HG02981 (cell line): ENCODE measurements at regions not wholly inside any gene's neighbourhood (a gene's known extent, or its start where the extent isn't known, plus 50 kb on each side); places are given as distances from the start of the nearest gene placed in this dataset.
A peak's percentile ranks its signal among the peaks of the same experiment; 100 is the strongest.
"Not testable (repeated sequence)": the region's sequence is repeated elsewhere in the genome, so short reads cannot be mapped to it uniquely, and the experiment has no call there.

Experiments
- ATAC-seq: cut with Tn5 transposase; IDR thresholded peaks from one replicate; pipeline ENCODE4 v1.9.1; 2021; ENCODE audit warnings: mild to moderate bottlenecking, moderate library complexity; ENCODE audit not compliant: unreplicated experiment

DNA sequence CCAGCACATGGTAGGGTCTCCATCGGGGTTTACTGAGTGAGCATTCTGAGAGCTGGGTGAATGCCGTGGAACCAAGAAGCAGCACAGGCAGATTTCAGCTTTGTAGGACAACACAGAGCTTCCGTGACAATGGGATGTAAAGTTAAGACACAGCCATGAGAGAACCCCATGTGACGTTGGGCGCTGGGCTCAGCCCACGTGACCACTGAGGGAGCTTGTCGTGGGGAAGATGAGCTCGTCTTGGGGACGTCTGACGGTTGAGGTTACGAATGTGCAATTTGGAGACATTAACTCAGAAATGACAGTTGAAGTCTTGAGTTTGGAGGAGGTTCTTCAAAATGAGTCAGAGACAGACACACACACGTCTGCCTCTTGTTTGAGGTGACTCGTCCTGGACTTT, 51.5 kb upstream of the MUC20 start:
- ATAC-seq: not testable (repeated sequence)

DNA sequence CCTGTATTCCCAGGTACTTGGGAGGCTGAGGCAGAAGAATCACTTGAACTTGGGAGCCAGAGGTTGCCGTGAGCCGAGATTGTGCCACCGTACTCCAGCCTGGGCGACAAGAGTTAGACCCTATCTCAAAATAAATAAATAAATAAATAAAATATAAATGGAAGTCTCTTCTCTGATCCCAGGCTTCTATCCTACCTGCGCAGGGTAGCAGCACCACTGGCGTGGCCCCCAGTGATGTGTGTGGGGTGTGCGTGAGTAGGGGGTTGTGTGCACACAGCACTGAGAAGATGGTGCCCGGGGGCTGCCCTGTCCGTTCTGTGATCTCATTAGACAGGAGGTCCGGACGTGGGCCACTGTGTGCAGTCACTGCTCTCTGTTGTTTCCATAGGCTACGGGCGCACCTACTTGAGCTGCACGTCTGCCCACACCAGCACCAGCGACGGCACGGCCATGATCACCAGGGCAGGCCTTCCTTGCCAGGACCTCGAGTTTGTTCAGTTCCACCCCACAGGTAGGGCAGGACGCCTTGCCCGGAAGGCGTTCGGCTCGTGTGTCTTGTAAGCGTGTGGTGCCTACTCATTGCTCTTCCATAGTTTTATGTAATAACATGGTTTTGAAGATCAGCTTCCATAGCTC, 52.5 kb upstream of the MUC20 start:
- not testable (repeated sequence) for ATAC-seq

DNA sequence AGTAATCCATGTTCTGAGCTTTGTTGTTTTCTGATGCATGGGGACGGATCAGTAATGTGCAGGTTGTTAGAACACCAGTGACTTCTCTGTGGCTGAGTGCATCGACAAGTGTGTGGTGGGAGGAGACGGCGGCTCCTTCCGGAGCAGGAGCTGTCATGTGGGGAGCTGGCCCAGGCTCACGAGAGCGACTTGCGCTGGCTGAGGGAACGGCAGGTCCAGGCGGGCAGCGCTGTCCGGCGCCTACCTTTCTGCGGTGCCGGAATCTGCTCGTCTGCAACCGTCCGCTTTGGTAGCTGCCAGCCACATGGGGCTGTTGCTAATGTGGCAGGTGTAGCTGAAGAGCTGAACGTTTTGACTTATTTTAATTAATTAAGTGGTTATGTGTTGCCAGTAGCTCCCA, 55.5 kb upstream of the MUC20 start:
- not testable (repeated sequence) for ATAC-seq

DNA sequence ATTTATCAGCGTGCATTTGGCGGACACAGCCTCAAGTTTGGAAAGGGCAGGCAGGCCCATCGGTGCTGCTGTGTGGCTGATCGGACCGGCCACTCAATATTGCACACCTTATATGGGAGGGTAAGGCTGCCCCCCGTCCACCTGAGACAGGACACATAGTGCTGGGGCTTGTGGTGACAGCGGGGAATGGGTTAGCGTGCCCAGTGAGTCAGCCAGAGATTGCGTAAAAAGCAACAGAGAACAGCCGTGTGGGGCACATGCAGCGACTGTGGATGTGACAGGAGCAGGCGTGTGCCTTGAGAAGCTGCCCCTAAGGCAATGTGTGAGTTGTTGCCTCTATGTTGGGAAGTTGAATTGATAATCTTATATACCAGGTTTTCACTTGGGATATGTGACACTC, 56.6 kb upstream of the MUC20 start:
- not testable (repeated sequence) for ATAC-seq

DNA sequence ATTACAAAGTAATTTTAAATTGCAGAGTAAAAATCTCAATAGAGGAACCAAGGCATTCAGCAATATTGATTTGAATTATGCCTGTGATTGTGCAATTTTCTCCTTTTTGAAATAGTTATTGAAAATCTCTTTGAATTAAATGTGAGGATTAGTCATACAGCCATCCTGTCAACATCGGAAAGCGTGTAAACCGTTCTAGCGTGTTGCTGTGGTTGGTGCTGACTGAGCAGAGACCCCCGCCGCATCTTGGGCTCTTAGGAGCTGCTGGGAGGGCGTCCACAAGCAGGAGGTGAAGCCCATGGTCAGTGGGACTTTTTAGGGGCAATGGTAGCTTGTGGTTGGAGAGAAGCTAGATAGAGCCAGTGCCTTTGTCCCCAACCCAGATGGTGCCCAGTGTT, 61.6 kb upstream of the MUC20 start:
- ATAC-seq: not testable (repeated sequence)

DNA sequence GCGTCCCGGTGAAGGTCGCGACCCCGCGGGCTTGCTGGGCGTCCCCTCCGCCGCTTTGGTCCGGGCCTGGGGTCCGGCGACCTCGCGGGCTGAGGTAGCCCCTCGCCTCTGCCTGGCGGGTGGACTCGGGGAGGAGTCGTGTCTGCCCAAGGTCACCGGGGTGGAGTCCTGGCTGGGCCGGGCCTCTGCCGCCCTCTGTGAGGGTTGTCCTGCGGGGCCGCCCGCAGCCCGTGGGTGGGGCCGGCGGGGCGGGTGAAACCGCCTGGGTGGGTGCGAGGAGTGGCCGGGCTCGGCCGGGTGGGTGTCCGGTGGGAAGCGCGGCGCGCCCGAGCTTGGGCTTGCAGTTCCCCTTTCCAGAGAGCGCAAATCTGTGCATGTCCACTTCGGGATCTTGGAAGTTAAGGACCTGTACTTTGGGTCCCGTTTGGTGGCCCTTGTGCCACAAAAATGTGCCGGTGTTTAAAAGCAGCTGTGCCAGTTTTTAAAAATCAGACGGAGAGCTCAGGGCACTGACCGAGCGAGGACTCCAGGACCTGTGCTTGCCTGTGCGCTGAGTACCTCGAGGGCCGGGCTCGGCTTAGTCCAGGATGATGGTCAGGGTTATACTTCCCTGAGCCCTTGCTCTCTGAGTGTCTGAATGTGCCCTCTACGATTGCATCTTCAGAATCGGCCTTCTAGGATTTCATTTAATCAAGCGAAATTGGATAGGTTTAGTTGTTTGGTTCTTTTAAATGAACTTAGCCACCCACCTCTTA, 62.2 kb upstream of the MUC20 start:
- ATAC-seq: peak; percentile 42

DNA sequence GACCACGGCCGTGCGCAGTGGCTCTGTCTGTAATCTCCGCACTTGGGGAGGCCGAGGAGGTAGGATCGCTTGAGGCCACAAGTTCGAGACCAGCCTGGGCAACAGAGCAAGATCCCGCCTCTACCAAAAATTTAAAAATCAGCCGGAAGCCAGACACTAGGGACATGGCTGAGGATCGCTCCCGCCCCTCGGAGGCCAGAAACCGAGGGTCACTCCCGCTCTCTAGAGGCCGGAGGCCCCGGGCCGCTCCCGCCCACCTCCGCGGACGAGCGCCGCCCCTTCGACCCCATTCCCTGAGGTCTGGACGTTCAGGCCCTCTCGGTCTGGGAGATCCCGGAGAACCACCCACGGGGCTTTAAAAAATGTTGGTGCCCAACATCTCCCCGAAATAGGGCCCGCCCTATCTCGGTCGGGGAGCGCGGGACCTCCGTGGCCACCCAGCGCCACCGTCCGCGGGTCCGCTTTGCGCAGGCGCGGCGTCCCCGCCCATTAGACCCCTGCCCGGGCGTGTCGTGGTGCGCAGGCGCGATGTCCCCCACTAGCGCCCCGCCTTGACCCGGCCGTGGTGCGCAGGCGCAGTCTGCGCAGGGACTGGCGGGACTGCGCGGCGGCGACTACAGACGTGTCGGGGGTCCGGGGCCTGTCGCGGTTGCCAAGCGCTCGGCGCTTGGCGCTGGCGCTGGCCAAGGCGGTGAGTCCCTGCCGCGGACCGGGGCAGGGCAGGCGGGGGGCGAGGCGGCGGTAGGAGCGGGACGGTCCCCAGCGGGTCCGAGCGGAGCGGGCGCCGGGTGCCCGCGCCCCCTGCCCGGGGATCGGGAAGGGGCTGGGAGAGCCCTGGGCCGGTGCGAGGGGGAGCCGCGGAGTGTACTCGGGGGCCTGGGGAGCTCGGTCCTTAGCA, 63.1 kb upstream of the MUC20 start:
- peak; percentile 75 for ATAC-seq

DNA sequence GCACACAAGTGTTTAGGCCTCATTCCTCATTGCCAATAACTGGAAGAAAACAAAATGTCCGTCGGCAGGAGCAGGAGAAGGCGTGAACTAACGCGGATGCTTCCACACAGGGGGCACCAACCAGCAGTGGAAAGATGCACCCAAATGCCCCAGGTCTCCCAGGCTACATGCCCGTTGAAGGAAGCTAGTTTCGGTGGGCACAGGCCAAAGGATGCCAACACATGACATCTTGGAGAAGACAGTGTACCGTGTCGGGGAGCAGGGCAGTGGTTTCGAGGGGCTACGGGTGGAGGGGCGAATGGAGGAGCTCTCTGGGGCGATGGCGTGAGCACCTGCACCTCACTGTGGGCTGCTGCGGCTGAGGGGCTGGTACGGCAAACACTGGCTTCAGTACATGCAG, 64.7 kb upstream of the MUC20 start:
- ATAC-seq: not testable (repeated sequence)

DNA sequence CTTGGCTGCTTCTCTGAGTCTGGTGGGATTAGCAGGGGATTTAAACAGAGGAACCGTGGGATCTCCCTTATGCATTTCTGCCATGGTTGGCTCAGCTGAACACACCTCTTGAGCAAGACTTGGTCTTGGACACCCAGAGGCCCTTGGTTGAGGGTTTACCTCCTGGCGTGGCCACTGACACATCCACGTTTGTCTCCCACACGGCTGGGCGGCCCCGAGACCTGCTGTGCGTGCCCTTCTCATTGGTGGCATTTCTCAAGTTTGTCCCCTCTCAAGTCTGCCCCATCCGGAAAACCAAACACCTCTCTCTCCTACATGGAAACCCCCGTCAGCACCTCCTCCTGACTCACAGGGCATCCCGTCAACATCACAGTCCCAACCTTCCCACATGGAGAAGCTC, 66.0 kb upstream of the MUC20 start:
- ATAC-seq: not testable (repeated sequence)

DNA sequence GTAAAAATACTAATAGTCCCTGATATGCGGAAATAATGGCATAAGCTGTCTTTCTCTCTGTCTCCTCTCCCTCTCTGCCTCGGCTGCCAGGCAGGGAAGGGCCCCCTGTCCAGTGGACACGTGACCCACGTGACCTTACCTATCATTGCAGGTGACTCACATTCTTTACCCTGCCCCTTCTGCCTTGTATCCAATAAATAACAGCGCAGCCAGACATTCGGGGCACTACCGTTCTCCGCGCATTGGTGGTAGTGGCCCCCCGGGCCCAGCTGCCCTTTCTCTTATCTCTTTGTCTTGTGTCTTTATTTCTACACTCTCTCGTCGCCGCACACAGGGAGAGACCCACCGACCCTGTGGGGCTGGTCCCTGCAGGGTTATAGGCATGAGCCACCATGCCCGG, 66.6 kb upstream of the MUC20 start:
- ATAC-seq: not testable (repeated sequence)

DNA sequence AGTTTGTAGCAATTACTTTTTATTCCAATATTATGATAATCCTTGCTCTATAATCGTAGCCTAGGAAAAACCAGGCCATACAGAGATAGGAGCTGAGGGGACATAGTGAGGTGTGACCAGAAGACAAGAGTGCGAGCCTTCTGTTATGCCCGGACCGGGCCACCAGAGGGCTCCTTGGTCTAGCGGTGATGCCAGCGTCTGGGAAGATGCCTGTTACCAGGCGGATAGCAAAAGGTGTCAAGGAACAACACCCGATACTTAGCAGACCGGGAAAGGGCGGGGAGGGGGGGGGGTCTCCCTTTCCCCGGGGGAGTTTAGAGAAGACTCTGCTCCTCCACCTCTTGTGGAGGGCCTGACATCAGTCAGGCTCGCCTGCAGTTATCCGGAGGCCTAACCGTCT, 67.1 kb upstream of the MUC20 start:
- ATAC-seq: not testable (repeated sequence)

DNA sequence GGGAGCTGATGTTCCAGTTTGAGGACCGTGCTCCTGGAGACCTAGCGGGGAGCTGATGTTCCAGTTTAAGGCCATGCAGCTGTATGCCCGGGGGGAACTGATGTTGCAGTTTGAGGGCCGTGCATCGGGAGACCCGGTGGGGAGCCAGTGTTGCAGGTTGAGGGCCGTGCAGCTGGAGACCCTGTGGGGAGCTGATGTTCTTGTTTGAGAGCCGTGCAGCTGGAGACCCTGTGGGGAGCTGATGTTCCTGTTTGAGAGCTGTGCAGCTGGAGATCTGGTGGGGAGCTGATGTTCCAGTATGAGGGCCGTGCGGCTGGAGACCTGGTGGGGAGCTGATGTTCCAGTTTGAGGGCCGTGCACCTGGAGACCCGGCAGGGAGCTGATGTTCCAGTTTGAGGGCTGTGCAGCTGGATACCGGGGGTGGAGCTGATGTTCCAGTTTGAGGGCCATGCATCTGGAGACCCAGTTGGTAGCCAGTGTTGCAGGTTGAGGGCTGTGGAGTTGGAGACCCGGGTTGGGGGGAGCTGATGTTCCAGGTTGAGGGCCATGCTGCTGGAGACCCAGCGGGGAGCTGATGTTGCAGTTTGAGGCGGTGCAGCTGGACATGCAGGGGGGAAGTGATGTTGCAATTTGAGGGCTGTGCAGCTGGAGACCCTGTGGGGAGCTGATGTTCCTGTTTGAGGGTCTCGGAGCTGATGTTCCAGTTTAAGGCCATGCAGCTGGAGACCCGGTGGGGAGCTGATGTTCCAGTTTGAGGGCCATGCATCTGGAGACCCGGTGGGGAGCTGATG, 64.4 kb upstream of the APOD start:
- ATAC-seq: not testable (repeated sequence)

DNA sequence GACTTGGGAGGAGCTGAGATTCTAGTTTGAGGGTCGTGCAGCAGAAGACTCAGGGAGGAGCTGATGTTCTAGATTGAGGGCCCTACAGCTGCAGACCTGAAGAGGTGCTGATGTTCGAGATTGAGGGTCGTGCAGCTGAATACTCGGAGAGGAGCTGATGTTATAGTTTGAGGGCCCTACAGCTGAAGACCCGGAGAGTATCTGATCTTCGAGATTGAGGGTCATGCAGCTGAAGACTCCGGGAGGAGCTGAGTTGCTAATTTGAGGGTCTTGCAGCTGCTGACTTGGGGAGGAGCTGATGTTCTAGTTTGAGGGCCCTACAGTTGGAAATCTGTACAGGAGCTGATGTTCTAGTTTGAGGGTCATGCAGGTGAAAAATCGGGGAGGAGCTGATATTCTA, 62.1 kb upstream of the APOD start:
- not testable (repeated sequence) for ATAC-seq

DNA sequence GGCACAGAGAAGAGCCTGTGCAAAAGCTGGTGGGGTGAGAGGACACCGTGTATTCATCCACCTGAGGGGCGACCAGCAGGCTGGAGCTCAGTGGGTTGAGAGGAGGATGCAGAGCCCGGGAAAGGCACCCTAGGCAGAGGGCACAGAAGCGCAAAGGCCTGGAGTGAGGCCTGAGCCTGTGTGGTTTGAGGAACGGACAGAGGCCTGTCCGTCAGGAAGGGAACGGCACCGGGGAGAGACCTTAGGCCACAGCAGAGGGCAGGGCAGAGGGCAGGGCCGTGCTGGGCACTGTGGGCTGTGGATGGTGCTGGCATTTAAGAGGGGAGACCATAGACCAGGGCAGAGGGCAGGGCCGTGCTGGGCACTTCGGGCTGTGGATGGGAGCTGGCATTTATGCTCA, 59.5 kb upstream of the APOD start:
- not testable (repeated sequence) for ATAC-seq

DNA sequence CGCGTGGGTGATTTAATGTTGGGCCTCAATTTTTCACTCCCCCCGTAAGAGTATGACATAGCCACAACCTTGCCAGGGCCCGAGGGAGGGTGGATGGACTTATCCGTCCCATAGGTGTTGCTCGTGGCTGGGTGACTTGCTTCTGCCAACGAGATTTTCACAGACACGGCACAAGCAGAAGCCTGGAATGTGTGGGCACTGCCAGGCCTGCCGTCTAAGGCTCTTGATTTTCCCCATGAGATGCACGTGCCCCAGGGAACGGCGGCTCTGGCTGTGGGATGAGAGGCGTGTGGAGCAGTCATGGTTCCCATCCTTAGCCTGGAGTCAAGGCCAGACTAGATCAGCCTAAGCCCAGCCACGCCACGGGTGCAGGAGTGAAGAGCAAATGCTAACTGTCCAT, 58.6 kb upstream of the APOD start:
- ATAC-seq: not testable (repeated sequence)

DNA sequence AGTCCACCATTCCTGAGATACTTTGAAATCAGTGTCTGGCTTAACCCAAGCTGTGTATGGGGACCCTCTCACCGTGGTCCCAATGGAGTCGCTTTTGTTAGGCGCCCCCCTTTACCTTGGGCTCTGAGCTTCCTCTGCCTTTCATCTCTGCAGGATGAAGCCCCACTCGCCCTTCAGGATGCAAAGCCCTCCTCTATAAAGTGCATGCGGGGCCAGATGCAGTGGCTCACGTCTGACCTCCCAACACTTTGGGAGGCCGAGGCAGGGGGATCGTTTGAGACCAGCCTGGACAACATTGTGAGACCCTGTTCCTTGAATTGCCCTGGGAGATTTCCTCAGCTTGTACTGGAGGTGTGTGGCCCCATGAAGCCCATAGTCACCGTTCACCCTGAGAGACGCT, 54.7 kb upstream of the APOD start:
- not testable (repeated sequence) for ATAC-seq

DNA sequence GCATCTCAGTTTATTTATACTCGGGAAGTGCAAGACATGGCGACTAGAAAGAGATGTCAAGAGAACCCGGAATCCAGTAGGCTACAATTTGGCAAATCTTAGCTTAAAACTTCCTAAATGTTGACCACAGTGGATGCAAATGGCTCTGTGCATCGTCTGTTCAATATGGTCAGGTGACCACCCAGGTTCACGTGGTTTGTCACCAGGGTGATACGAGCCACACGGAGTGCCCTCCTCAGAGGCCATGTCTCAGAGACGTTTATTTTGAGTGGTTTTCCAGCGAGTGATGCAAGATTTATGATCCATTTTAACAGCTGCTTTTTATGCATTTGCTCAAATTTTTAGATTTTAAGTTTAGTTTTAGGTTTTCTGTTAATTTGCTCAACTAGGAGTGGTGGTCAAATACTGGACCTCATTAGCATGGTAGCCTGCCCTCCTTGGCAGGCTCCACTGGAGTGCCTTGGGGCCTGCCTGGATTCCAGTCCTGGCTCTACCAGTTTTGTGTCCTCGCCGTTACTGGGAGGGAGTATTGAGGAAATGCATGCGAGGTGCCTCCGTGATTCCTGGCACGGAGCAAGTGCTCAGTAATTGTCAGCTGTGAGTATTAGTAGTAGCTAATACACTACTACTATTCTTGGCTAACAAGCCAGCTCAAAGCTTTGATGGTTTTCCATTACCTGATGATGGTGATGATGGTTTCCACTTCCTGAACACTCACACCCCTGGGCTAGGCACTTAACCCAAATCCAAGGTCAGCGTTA, 53.9 kb upstream of the APOD start:
- ATAC-seq: not testable (repeated sequence)

DNA sequence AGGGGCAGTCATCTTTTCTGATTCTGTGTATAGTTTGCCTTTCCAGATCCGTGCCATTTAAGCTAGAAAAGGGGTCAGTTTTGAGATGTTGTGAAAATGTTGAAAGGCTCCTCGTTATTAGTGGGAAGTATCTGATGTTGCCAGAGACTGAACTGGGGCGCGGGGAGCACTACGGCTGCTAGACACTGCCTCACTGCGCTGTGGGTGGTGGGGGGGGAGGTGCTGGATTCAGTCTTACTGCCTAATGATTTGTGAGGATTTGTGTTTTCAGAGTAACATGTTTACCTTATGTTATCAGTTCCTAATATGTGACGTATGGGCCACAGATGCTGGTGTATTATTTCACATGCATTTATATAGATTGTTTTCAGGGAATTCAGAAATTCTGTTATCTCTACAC, 53.3 kb upstream of the APOD start:
- ATAC-seq: not testable (repeated sequence)

DNA sequence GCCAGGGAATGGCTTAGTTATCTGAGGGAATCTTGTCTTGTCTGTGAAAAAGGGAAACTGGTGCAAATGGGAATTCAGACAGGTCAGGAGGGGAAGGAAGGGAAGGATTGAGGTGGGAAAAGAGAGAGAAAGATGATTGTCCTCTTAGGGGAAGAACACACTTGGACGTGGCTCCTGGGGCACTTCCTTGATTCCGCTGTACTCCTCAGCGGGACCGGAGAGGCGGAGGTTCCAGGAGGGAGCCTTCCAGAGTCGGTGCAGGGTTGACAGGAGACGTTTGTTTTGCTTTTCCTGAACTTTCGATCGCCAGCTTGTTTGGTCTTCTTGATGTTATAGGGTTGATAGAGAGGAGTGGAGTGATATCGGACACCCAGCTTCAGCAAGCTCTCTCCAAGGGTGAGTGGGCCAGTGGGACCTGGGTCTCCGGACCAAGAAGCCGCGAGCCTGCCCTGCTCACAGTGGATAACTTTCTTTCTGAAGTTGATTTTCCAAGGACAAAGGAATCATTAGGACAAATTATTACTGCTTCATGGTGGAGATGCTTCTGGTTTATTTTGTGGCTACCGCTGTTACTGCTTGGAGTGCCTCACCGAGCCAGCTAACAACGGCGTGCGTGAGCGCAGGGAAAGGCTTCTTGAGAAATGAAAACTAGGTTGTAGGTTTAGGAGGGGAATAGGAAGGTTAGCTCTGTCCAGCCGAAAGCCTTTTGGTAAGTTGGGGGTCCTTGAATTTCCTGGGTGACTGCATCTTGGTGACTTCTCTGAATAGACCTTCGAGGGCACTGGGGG, 52.4 kb upstream of the APOD start:
- ATAC-seq: not testable (repeated sequence)
